T-helper 1 cell (primary cell): ENCODE measurements at regions not wholly inside any gene's neighbourhood (a gene's known extent, or its start where the extent isn't known, plus 50 kb on each side); places are given as distances from the start of the nearest gene placed in this dataset.

ENCODE experiments used
- DNase-seq, 5 donors: peaks; one replicate each; pipeline ENCODE4 v3.0.0-alpha.2; 2012 to 2020

GRCh38 chr13:76418404-76418803, 467.8 kb downstream of the KCTD12 start:
- no peak for DNase-seq

- no peak for DNase-seq
These were observed 471.9 kb downstream of the KCTD12 start for GRCh38 chr13:76414320-76414719.

- DNase-seq: no peak
These were observed 480.0 kb downstream of the KCTD12 start for GRCh38 chr13:76406243-76406642.

- no peak for DNase-seq
These were observed 487.8 kb downstream of the KCTD12 start for GRCh38 chr13:76398425-76398824.

GRCh38 chr13:76397413-76397812, 488.8 kb downstream of the KCTD12 start:
- peak in 1 of 5 donors; percentile 20 for DNase-seq

- DNase-seq: no peak
These were observed 496.9 kb downstream of the KCTD12 start for GRCh38 chr13:76389321-76389720.

- DNase-seq: no peak
These were observed 498.6 kb downstream of the KCTD12 start for GRCh38 chr13:76387566-76387965.

GRCh38 chr13:76386321-76386720, 499.9 kb downstream of the KCTD12 start:
- DNase-seq: no peak

- no peak for DNase-seq
These were observed 500.6 kb downstream of the KCTD12 start for GRCh38 chr13:76385586-76385985.

GRCh38 chr13:76383676-76384461, 502.3 kb downstream of the KCTD12 start:
- no peak for DNase-seq

- DNase-seq: no peak
These were observed 505.6 kb downstream of the KCTD12 start for GRCh38 chr13:76380446-76381065.

- no peak for DNase-seq
These were observed 506.7 kb downstream of the KCTD12 start for GRCh38 chr13:76379341-76380105.

GRCh38 chr13:76378767-76379166, 507.4 kb downstream of the KCTD12 start:
- no peak for DNase-seq

GRCh38 chr13:76363682-76364289, 522.4 kb downstream of the KCTD12 start:
- no peak for DNase-seq

GRCh38 chr13:76361868-76362267, 524.3 kb downstream of the KCTD12 start:
- no peak for DNase-seq

GRCh38 chr13:76351541-76352229, 534.5 kb downstream of the KCTD12 start:
- no peak for DNase-seq

- DNase-seq: no peak
These were observed 535.8 kb downstream of the KCTD12 start for GRCh38 chr13:76350399-76350798.

GRCh38 chr13:76349700-76350099, 536.5 kb downstream of the KCTD12 start:
- DNase-seq: no peak

GRCh38 chr13:76339649-76340048, 546.6 kb downstream of the KCTD12 start:
- DNase-seq: no peak

GRCh38 chr13:76338003-76338402, 548.2 kb downstream of the KCTD12 start:
- no peak for DNase-seq

- DNase-seq: no peak
These were observed 549.0 kb downstream of the KCTD12 start for GRCh38 chr13:76336889-76337844.
